ENCODE measurements at regions not wholly inside any gene's neighbourhood (a gene's known extent, or its start where the extent isn't known, plus 50 kb on each side); places are given as distances from the start of the nearest gene placed in this dataset.

DNA sequence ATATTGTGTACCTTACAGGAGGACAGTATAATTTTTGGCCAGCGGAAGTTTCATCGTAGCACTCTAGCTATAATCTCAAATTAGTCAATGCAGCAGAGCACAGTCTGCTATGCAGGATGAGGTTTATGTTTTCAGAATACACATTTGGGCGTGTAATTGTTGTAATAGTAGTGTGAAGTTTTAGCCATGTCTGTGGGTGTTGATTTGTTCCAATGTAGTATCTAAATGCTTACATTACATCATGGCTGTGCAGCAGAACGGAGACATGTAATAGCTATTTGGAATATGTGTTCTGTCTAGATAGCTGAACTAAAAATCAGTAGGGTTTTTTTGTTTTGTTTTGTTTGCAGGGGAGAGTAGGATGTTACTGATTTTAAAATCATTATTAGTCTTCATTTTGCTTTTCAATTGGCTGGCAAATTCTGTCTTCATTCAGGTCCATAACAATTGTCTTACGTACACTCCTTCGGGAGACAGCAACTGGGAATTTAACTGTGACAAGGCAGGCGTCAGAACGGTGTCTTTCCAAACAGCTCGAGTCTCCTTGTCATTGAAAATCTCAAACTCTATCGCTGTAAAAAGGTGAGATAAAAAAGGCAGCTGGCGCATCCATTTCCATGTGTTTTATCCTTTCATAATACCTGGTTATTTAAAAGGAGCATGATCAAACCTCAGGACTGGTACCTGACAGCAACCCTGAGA, 65.1 kb upstream of the CDH4 start:
- TF ChIP-seq, protein P1, sequence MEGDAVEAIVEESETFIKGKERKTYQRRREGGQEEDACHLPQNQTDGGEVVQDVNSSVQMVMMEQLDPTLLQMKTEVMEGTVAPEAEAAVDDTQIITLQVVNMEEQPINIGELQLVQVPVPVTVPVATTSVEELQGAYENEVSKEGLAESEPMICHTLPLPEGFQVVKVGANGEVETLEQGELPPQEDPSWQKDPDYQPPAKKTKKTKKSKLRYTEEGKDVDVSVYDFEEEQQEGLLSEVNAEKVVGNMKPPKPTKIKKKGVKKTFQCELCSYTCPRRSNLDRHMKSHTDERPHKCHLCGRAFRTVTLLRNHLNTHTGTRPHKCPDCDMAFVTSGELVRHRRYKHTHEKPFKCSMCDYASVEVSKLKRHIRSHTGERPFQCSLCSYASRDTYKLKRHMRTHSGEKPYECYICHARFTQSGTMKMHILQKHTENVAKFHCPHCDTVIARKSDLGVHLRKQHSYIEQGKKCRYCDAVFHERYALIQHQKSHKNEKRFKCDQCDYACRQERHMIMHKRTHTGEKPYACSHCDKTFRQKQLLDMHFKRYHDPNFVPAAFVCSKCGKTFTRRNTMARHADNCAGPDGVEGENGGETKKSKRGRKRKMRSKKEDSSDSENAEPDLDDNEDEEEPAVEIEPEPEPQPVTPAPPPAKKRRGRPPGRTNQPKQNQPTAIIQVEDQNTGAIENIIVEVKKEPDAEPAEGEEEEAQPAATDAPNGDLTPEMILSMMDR (IDR thresholded peaks at IDR 0.05; ENCODE audit: insufficient read depth, low read length, poor library complexity, severe bottlenecking): no peak
- no peak for TF ChIP-seq EZH2phosphoT487 (conservative IDR thresholded peaks at IDR 0.05; ENCODE audit: low read length)
